H7 (cell line): ENCODE measurements at regions not wholly inside any gene's neighbourhood (a gene's known extent, or its start where the extent isn't known, plus 50 kb on each side); places are given as distances from the start of the nearest gene placed in this dataset.
A peak's percentile ranks its signal among the peaks of the same experiment; 100 is the strongest.
"Not testable (repeated sequence)": the region's sequence is repeated elsewhere in the genome, so short reads cannot be mapped to it uniquely, and the experiment has no call there.

ENCODE experiments used
- DNase-seq: peaks from one replicate; pipeline ENCODE4 v3.0.0; 2012
- H3K27me3 ChIP-seq: 2 replicates; pipeline ENCODE4 v1.6.0; 2011; ENCODE audit warnings: mild to moderate bottlenecking, low read length; ENCODE audit not compliant: control insufficient read depth, insufficient read depth
- H3K36me3 ChIP-seq: replicated peaks from 2 replicates; pipeline ENCODE4 v1.5.1; 2011; ENCODE audit warnings: low read length; ENCODE audit not compliant: control insufficient read depth, insufficient read depth
- H3K4me3 ChIP-seq: 2 replicates; pipeline ENCODE4 v1.5.1; 2011; ENCODE audit warnings: low read depth, mild to moderate bottlenecking, control low read depth, low read length, moderate library complexity; ENCODE audit not compliant: insufficient read depth

- Histone ChIP-seq H3K27me3 (no peaks in the 10 kb centered on the region), H3K36me3 (peaks cover 12% of the 10 kb centered on the region), H3K4me3 (no peak overlapping the region)
- DNase-seq, result no peak
These were observed 52.9 kb upstream of the UNC93A start for GRCh38 chr6:167238146-167238693.

DNA sequence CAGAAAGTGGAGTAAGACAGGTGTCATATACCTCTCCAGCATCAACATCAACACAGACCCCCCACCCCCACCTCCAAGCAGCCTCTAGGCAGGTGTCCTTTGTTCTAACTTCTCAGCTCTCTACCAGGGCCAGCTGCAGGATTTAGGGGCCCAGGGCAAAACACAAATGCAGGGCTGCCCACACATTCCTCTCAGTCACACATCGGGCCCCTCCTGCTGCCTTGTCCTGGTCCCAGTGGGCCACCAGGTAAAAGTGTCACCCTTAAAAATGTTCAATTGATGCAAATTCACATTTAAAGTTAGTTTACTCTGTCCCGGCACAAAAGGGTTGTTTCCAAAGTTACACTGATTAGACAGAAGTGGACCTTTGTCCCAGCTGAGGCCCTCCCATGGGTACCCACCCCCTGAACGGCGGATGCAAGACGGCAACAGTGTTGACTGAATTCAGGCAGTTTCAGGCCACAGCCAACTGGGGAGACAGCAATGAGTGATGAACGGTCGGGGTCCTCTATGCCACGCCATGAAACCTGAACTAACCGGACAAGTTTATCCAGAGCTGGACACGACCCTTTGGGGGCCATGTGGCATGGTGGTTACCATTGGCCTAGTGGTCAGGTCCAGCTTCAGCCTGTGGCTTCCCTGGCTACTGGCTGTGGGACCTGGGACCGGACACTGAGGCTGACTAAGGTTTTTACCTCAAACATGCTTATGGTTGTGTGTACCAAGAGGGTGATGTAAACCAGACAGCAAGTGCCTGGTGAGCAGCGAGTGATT is 52.2 kb upstream of the UNC93A start:
- DNase-seq, result peak; percentile 70
- Histone ChIP-seq H3K27me3 (no peaks in the 10 kb centered on the region), H3K4me3 (no peak overlapping the region), H3K36me3 (peaks cover 9% of the 10 kb centered on the region)

- not testable (repeated sequence) for DNase-seq, H3K36me3 ChIP-seq, H3K4me3 ChIP-seq, H3K27me3 ChIP-seq
These were observed 51.6 kb upstream of the UNC93A start for GRCh38 chr6:167239470-167239869.

- no peak overlapping the region for H3K4me3 ChIP-seq
- peaks cover 7% of the 10 kb centered on the region for H3K36me3 ChIP-seq
- no peaks in the 10 kb centered on the region for H3K27me3 ChIP-seq
- no peak for DNase-seq
These were observed 51.0 kb upstream of the UNC93A start for GRCh38 chr6:167240034-167240541.
